ENCODE measurements at regions not wholly inside any gene's neighbourhood (a gene's known extent, or its start where the extent isn't known, plus 50 kb on each side); places are given as distances from the start of the nearest gene placed in this dataset.

DNA sequence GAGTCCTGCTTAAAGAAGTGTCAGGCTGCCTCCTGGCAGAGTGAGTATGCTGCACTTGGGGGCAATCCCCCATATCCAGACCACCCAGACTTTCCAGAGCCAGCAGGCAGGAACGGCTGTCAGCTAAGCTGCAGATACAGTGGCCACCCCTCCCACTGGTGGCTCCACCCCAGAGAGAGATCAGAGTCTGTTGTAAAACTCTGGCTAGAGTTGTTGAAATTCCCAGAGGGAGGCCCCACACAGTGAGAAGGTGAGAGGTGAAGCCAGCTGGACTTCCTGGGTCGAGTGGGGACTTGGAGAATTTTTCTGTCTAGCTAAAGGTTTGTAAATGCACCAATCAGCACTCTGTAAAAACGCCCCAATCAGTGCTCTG is 533.8 kb upstream of the ACVR2A start:
- TF ChIP-seq, protein P1, sequence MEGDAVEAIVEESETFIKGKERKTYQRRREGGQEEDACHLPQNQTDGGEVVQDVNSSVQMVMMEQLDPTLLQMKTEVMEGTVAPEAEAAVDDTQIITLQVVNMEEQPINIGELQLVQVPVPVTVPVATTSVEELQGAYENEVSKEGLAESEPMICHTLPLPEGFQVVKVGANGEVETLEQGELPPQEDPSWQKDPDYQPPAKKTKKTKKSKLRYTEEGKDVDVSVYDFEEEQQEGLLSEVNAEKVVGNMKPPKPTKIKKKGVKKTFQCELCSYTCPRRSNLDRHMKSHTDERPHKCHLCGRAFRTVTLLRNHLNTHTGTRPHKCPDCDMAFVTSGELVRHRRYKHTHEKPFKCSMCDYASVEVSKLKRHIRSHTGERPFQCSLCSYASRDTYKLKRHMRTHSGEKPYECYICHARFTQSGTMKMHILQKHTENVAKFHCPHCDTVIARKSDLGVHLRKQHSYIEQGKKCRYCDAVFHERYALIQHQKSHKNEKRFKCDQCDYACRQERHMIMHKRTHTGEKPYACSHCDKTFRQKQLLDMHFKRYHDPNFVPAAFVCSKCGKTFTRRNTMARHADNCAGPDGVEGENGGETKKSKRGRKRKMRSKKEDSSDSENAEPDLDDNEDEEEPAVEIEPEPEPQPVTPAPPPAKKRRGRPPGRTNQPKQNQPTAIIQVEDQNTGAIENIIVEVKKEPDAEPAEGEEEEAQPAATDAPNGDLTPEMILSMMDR (IDR thresholded peaks at IDR 0.05), result no peak
- no peak for TF ChIP-seq POLR2A (IDR thresholded peaks at IDR 0.05)
